ENCODE measurements at regions not wholly inside any gene's neighbourhood (a gene's known extent, or its start where the extent isn't known, plus 50 kb on each side); places are given as distances from the start of the nearest gene placed in this dataset.
A peak's percentile ranks its signal among the peaks of the same experiment; 100 is the strongest.

GRCh38 chr9:11348366-11348765, 735.6 kb upstream of the PTPRD start:
- Histone ChIP-seq H3K36me3 (ENCODE audit: control insufficient read depth in 2 of 3, insufficient read depth in 3 of 3, low read length in 3 of 3) (no peaks in the 10 kb centered on the region), H3K9ac (ENCODE audit: low read length in 3 of 3) (no peak overlapping the region), H3K9me3 (ENCODE audit: control insufficient read depth in 2 of 3, insufficient read depth in 1 of 3, low read length in 3 of 3) (no peaks in the 10 kb centered on the region), H3K4me1 (ENCODE audit: control insufficient read depth in 2 of 3, insufficient read depth in 2 of 3, low read depth in 1 of 3, low read length in 3 of 3) (no peaks in the 10 kb centered on the region), H3K27ac (ENCODE audit: low read depth in 2 of 2, low read length in 2 of 2) (no peak overlapping the region), H3K4me3 (ENCODE audit: low read length in 3 of 3) (no peak overlapping the region), H3K27me3 (ENCODE audit: control insufficient read depth, insufficient read depth, low read length) (no peaks in the 10 kb centered on the region)
- TF ChIP-seq, protein P1, sequence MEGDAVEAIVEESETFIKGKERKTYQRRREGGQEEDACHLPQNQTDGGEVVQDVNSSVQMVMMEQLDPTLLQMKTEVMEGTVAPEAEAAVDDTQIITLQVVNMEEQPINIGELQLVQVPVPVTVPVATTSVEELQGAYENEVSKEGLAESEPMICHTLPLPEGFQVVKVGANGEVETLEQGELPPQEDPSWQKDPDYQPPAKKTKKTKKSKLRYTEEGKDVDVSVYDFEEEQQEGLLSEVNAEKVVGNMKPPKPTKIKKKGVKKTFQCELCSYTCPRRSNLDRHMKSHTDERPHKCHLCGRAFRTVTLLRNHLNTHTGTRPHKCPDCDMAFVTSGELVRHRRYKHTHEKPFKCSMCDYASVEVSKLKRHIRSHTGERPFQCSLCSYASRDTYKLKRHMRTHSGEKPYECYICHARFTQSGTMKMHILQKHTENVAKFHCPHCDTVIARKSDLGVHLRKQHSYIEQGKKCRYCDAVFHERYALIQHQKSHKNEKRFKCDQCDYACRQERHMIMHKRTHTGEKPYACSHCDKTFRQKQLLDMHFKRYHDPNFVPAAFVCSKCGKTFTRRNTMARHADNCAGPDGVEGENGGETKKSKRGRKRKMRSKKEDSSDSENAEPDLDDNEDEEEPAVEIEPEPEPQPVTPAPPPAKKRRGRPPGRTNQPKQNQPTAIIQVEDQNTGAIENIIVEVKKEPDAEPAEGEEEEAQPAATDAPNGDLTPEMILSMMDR (IDR thresholded peaks at IDR 0.05; ENCODE audit: borderline replicate concordance, extremely low read depth, insufficient read depth) = no peak
- DNase-seq (no peak), FAIRE-seq (no peak)
- intact Hi-C loops (cut with DNase I) = no loop called here

GRCh38 chr9:11349187-11349586, 736.4 kb upstream of the PTPRD start:
- Histone ChIP-seq H3K36me3 (ENCODE audit: control insufficient read depth in 2 of 3, insufficient read depth in 3 of 3, low read length in 3 of 3) (no peaks in the 10 kb centered on the region), H3K4me3 (ENCODE audit: low read length in 3 of 3) (no peak overlapping the region), H3K27me3 (ENCODE audit: control insufficient read depth, insufficient read depth, low read length) (no peaks in the 10 kb centered on the region), H3K9me3 (ENCODE audit: control insufficient read depth in 2 of 3, insufficient read depth in 1 of 3, low read length in 3 of 3) (no peaks in the 10 kb centered on the region), H3K4me1 (ENCODE audit: control insufficient read depth in 2 of 3, insufficient read depth in 2 of 3, low read depth in 1 of 3, low read length in 3 of 3) (no peaks in the 10 kb centered on the region), H3K9ac (ENCODE audit: low read length in 3 of 3) (no peak overlapping the region), H3K27ac (ENCODE audit: low read depth in 2 of 2, low read length in 2 of 2) (no peak overlapping the region)
- intact Hi-C loops (cut with DNase I) = no loop called here
- FAIRE-seq (no peak), DNase-seq (no peak)
- TF ChIP-seq, protein P1 (IDR thresholded peaks at IDR 0.05; ENCODE audit: borderline replicate concordance, extremely low read depth, insufficient read depth) = no peak

DNA sequence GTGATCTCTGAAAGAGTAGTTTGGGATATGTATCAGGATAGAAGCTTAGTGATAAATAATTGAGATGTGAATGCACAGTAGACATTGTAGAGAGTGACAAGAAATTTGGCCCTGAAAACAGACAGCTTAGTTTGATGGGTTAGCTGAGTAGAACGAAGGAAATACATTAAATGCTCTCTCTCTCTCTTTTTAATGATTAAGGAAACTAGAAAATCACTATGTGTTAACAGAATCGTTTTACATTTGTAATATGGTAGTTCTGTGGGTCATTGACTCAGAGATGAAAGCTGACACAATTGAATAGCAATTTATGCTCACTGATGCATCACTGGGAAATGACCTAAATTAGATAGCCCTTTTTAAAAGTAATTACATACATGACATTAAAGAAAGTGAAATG, 739.8 kb upstream of the PTPRD start:
- no peak overlapping the region for H3K9ac ChIP-seq (ENCODE audit: low read length in 3 of 3)
- no peak overlapping the region for H3K4me3 ChIP-seq (ENCODE audit: low read length in 3 of 3)
- no peaks in the 10 kb centered on the region for H3K9me3 ChIP-seq (ENCODE audit: control insufficient read depth in 2 of 3, insufficient read depth in 1 of 3, low read length in 3 of 3)
- no peak overlapping the region for H3K27ac ChIP-seq (ENCODE audit: low read depth in 2 of 2, low read length in 2 of 2)
- H3K27me3 ChIP-seq (ENCODE audit: control insufficient read depth, insufficient read depth, low read length) = no peaks in the 10 kb centered on the region
- DNase-seq (peak in 1 of 5 donors; percentile 0), FAIRE-seq (no peak)
- intact Hi-C loops (cut with DNase I) = no loop called here
- H3K36me3 ChIP-seq (ENCODE audit: control insufficient read depth in 2 of 3, insufficient read depth in 3 of 3, low read length in 3 of 3) = no peaks in the 10 kb centered on the region
- TF ChIP-seq, protein P1 (IDR thresholded peaks at IDR 0.05; ENCODE audit: borderline replicate concordance, extremely low read depth, insufficient read depth) = no peak
- no peaks in the 10 kb centered on the region for H3K4me1 ChIP-seq (ENCODE audit: control insufficient read depth in 2 of 3, insufficient read depth in 2 of 3, low read depth in 1 of 3, low read length in 3 of 3)

DNA sequence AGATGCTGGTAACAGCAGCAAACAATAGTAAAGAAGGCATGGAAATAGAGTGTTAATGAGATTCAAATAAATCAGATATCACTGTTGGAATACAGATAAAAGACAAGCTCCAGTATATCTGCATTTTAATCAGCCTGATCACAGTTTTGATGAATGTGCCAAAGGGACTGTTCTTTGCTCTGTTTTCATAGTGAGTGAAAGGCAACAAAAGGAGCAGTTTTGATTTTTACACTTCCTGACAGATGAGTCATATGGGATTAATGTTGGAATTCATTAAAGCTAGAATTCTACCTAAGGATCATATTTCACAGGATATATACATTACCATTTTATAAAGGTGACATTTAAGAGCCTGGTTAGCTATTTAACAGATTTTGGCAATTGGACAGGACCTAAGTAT, 743.3 kb upstream of the PTPRD start:
- FAIRE-seq (no peak), DNase-seq (no peak)
- H3K9ac ChIP-seq (ENCODE audit: low read length in 3 of 3) = no peak overlapping the region

More for the DNA sequence above, 743.3 kb upstream of the PTPRD start:
- Histone ChIP-seq H3K36me3 (ENCODE audit: control insufficient read depth in 2 of 3, insufficient read depth in 3 of 3, low read length in 3 of 3) (no peaks in the 10 kb centered on the region), H3K27ac (ENCODE audit: low read depth in 2 of 2, low read length in 2 of 2) (no peak overlapping the region), H3K9me3 (ENCODE audit: control insufficient read depth in 2 of 3, insufficient read depth in 1 of 3, low read length in 3 of 3) (no peaks in the 10 kb centered on the region), H3K4me3 (ENCODE audit: low read length in 3 of 3) (no peak overlapping the region), H3K27me3 (ENCODE audit: control insufficient read depth, insufficient read depth, low read length) (no peaks in the 10 kb centered on the region), H3K4me1 (ENCODE audit: control insufficient read depth in 2 of 3, insufficient read depth in 2 of 3, low read depth in 1 of 3, low read length in 3 of 3) (no peaks in the 10 kb centered on the region)
- TF ChIP-seq, protein P1 (IDR thresholded peaks at IDR 0.05; ENCODE audit: borderline replicate concordance, extremely low read depth, insufficient read depth) = no peak
- intact Hi-C loops (cut with DNase I) = no loop called here

Data from kidney (tissue), 13 donors.